Astrocyte of the spinal cord (primary cell): ENCODE measurements at regions not wholly inside any gene's neighbourhood (a gene's known extent, or its start where the extent isn't known, plus 50 kb on each side); places are given as distances from the start of the nearest gene placed in this dataset.

Experiments used
- DNase-seq: peaks from one replicate; pipeline ENCODE4 v3.0.0; 2011; ENCODE audit warnings: low read depth, low spot score
- H3K4me3 ChIP-seq: 2 replicates; pipeline ENCODE4 v1.5.1; 2011; ENCODE audit warnings: low read depth, mild to moderate bottlenecking, low read length, moderate library complexity
- CTCF ChIP-seq: IDR thresholded peaks from 2 replicates; pipeline ENCODE4 v1.5.1; 2012; ENCODE audit warnings: low read depth, mild to moderate bottlenecking, low read length, inconsistent platforms
- in situ Hi-C: cut with HindIII; loops from 2 replicates; pipeline ENCODE4 v1.10.0; 2017; ENCODE audit warnings: low sequenced_read_pairs

- DNase-seq = peak; percentile 53
- no peak overlapping the region for H3K4me3 ChIP-seq
- in situ Hi-C loops = no loop called here
- TF ChIP-seq CTCF = no peak
Observed at GRCh38 chr7:110522061-110522760, 568.7 kb upstream of the LRRN3 start.

- in situ Hi-C loops = no loop called here
- no peak overlapping the region for H3K4me3 ChIP-seq
- no peak for TF ChIP-seq CTCF
- peak; percentile 43 for DNase-seq
Observed at GRCh38 chr7:110522761-110523200, 568.1 kb upstream of the LRRN3 start.

GRCh38 chr7:110529175-110529574, 561.8 kb upstream of the LRRN3 start:
- H3K4me3 ChIP-seq = no peak overlapping the region
- in situ Hi-C loops = no loop called here
- DNase-seq = no peak
- no peak for TF ChIP-seq CTCF

GRCh38 chr7:110531186-110531585, 559.7 kb upstream of the LRRN3 start:
- no peak overlapping the region for H3K4me3 ChIP-seq
- peak; percentile 41 for DNase-seq
- in situ Hi-C loops = no loop called here
- no peak for TF ChIP-seq CTCF

GRCh38 chr7:110534241-110534931, 556.5 kb upstream of the LRRN3 start:
- H3K4me3 ChIP-seq = no peak overlapping the region
- no peak for TF ChIP-seq CTCF
- in situ Hi-C loops = no loop called here
- DNase-seq = peak; percentile 49

GRCh38 chr7:110539216-110539615, 551.7 kb upstream of the LRRN3 start:
- in situ Hi-C loops = no loop called here
- no peak for TF ChIP-seq CTCF
- no peak for DNase-seq
- no peak overlapping the region for H3K4me3 ChIP-seq
